Mesendoderm (in vitro differentiated cells): ENCODE measurements at regions not wholly inside any gene's neighbourhood (a gene's known extent, or its start where the extent isn't known, plus 50 kb on each side); places are given as distances from the start of the nearest gene placed in this dataset.
"Not testable (repeated sequence)": the region's sequence is repeated elsewhere in the genome, so short reads cannot be mapped to it uniquely, and the experiment has no call there.

Experiments
- DNase-seq: peaks from one replicate; pipeline ENCODE4 v3.0.0; 2013
- H2AK5ac ChIP-seq: 2 replicates; pipeline ENCODE4 v1.6.1; 2013; ENCODE audit warnings: low read length, inconsistent platforms
- H2BK120ac ChIP-seq: 2 replicates; pipeline ENCODE4 v1.6.1; 2013; ENCODE audit warnings: low read depth, mild to moderate bottlenecking, low read length, moderate library complexity, mixed read lengths
- H2BK15ac ChIP-seq: replicated peaks from 2 replicates; pipeline ENCODE4 v1.6.1; 2013; ENCODE audit warnings: low read depth, mild to moderate bottlenecking, moderate library complexity
- H2BK5ac ChIP-seq: 2 replicates; pipeline ENCODE4 v1.6.1; 2013; ENCODE audit warnings: low read length, inconsistent platforms
- H3K18ac ChIP-seq: 2 replicates; pipeline ENCODE4 v1.6.1; 2013; ENCODE audit warnings: mild to moderate bottlenecking, low read length, mixed read lengths
- H3K23ac ChIP-seq: one replicate; pipeline ENCODE4 v1.6.1; 2013; ENCODE audit warnings: low read length
- H3K27ac ChIP-seq: 2 replicates; pipeline ENCODE4 v1.5.1; 2013; ENCODE audit warnings: low read depth, mild to moderate bottlenecking, inconsistent platforms, low read length, moderate library complexity
- H3K27me3 ChIP-seq: 2 replicates; pipeline ENCODE4 v1.6.1; 2013; ENCODE audit warnings: low read length, control low read depth, mild to moderate bottlenecking, inconsistent platforms; ENCODE audit not compliant: insufficient read depth, poor library complexity
- H3K36me3 ChIP-seq: 2 replicates; pipeline ENCODE4 v1.6.1; 2013; ENCODE audit warnings: low read length, inconsistent platforms; ENCODE audit not compliant: control insufficient read depth, insufficient read depth
- H3K4ac ChIP-seq: one replicate; pipeline ENCODE4 v1.6.1; 2013; ENCODE audit warnings: low read depth, mild to moderate bottlenecking, low read length, moderate library complexity
- H3K4me1 ChIP-seq: 2 replicates; pipeline ENCODE4 v1.6.1; 2013; ENCODE audit warnings: low read depth, low read length, inconsistent platforms; ENCODE audit not compliant: control insufficient read depth
- H3K4me2 ChIP-seq: 2 replicates; pipeline ENCODE4 v1.6.1; 2013; ENCODE audit warnings: low read length
- H3K4me3 ChIP-seq: 2 replicates; pipeline ENCODE4 v1.5.1; 2013; ENCODE audit warnings: mild to moderate bottlenecking, low read length
- H3K56ac ChIP-seq: one replicate; pipeline ENCODE4 v1.6.1; 2013; ENCODE audit warnings: low read length
- H3K79me1 ChIP-seq: 2 replicates; pipeline ENCODE4 v1.6.1; 2013; ENCODE audit warnings: low read length, inconsistent platforms
- H3K79me2 ChIP-seq: 2 replicates; pipeline ENCODE4 v1.6.1; 2013; ENCODE audit warnings: mild to moderate bottlenecking, low read length; ENCODE audit not compliant: control insufficient read depth, insufficient read depth
- H3K9ac ChIP-seq: 2 replicates; pipeline ENCODE4 v1.6.1; 2013; ENCODE audit warnings: low read length, inconsistent platforms
- H4K5ac ChIP-seq: one replicate; pipeline ENCODE4 v1.6.1; 2013; ENCODE audit warnings: low read length
- H4K8ac ChIP-seq: one replicate; pipeline ENCODE4 v1.6.1; 2013; ENCODE audit warnings: low read depth, mild to moderate bottlenecking, control low read depth, low read length, moderate library complexity
- WGBS: extraction: QIAGEN DNeasy Blood & Tissue Kit; methylation state at CpG from one replicate; pipeline ENCODE4 v1.1.7; 2013; ENCODE audit warnings: low lambda C conversion rate, missing lambda C conversion rate; ENCODE audit not compliant: insufficient coverage; ENCODE audit errors: extremely low coverage; 5-methylcytosine and 5-hydroxymethylcytosine counted together

DNA sequence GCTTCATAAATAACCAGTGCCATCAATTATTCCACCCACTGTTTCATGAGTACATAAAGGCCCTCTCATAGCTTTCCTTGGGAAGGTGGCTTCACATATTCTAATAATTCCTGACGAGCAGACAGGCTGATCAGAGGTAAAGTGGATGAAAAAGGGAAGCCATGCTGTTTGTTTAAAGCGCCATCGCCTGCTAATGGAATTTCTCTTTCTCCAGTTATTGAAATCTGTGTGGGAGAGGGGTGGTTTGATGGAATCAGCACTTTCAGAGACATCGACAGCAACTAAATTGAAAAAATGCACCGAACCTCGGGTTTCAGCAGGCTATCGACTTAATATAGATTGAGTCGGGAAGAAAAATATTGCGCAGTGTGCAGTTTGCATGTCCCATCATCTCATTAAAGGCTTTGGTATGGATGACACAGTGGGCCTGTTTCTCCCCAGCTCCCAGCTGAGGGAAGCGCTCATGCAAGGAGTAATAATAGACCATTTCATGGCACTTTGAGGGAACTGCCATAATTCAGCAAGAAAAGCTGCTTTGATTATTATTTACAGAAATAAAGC lies 472.1 kb downstream of the RBFOX1 start:
- Histone ChIP-seq H3K79me2 (no peaks in the 10 kb centered on the region), H3K27me3 (no peaks in the 10 kb centered on the region), H2BK120ac (no peak overlapping the region), H4K5ac (no peak overlapping the region), H3K27ac (no peak overlapping the region), H4K8ac (no peak overlapping the region), H3K4me1 (no peaks in the 10 kb centered on the region), H3K56ac (no peak overlapping the region), H3K4me2 (no peak overlapping the region), H3K9ac (no peak overlapping the region), H3K36me3 (no peaks in the 10 kb centered on the region), H3K4ac (no peak overlapping the region), H2BK15ac (no peak overlapping the region), H2BK5ac (no peak overlapping the region), H2AK5ac (no peak overlapping the region), H3K23ac (no peak overlapping the region), H3K18ac (no peak overlapping the region), H3K79me1 (no peaks in the 10 kb centered on the region), H3K4me3 (no peak overlapping the region)
- DNase-seq: no peak
- WGBS: no CpG with 5 or more reads among the region's 10 CpGs

DNA sequence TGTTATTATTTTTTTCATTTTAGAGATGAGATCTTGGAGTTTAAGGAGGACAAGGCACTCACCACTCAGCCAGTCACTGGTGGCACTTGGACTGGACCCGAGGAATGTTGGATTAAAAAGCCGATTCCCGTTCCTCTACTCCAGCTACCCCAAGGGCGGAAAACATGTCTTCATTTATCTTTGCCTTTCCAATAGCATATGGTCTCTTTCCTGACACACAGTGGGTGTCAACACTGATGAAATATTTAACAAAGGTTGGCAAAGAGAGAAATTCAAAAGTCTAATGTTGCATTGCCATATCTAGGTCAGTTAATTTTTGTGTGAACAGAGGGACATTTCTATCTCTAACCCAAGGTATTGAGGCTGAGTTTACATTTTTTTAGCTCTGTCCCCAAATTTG lies 459.7 kb downstream of the RBFOX1 start:
- Histone ChIP-seq H4K8ac (no peak overlapping the region), H3K79me1 (no peaks in the 10 kb centered on the region), H2BK5ac (no peak overlapping the region), H4K5ac (no peak overlapping the region), H3K4me3 (no peak overlapping the region), H2BK15ac (no peak overlapping the region), H3K36me3 (no peaks in the 10 kb centered on the region), H3K27ac (no peak overlapping the region), H3K4me1 (no peaks in the 10 kb centered on the region), H3K18ac (no peak overlapping the region), H3K27me3 (no peaks in the 10 kb centered on the region), H3K4ac (no peak overlapping the region), H3K9ac (no peak overlapping the region), H2BK120ac (no peak overlapping the region), H3K4me2 (no peak overlapping the region), H3K79me2 (no peaks in the 10 kb centered on the region), H3K23ac (no peak overlapping the region), H3K56ac (no peak overlapping the region), H2AK5ac (no peak overlapping the region)
- DNase-seq: no peak
- no CpG with 5 or more reads among the region's 4 CpGs for WGBS

DNA sequence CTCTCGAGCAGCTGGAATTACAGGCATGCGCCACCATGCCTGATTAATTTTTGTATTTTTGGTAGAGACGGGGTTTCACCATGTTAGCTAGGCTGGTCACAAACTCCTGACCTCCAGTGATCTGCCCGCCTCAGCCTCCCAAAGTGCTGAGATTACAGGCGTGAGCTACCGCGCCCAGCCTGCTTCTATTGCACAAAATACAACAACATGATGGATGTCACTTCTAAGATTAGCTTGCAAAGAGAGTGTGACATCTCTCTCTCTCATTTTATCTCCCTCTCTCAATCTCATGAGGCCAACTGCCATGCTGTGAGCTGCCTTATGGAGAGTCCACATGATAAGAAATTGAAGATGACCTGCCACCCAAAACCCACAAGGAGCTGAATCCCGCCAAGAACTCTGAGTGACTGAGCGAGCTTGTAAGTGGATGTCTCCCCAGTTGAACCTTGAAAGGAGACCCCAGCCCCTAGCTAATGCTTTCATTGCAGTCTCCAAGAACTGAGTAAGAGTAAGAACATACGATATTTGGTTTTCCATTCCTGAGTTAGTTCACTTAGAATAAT lies 458.5 kb downstream of the RBFOX1 start:
- H3K27ac ChIP-seq: no peak overlapping the region
- no peak overlapping the region for H4K8ac ChIP-seq
- H3K23ac ChIP-seq: no peak overlapping the region
- H3K4me1 ChIP-seq: no peaks in the 10 kb centered on the region
- no peak overlapping the region for H2BK120ac ChIP-seq
- no peak overlapping the region for H2BK15ac ChIP-seq
- no peak overlapping the region for H3K4me2 ChIP-seq
- no peak for DNase-seq
- H3K56ac ChIP-seq: no peak overlapping the region
- no peaks in the 10 kb centered on the region for H3K27me3 ChIP-seq
- H3K4ac ChIP-seq: no peak overlapping the region
- WGBS: no CpG with 5 or more reads among the region's 10 CpGs
- H3K79me1 ChIP-seq: no peaks in the 10 kb centered on the region
- no peak overlapping the region for H2BK5ac ChIP-seq
- no peak overlapping the region for H3K9ac ChIP-seq
- no peak overlapping the region for H4K5ac ChIP-seq
- H2AK5ac ChIP-seq: no peak overlapping the region
- H3K4me3 ChIP-seq: no peak overlapping the region
- no peaks in the 10 kb centered on the region for H3K36me3 ChIP-seq
- H3K79me2 ChIP-seq: no peaks in the 10 kb centered on the region
- no peak overlapping the region for H3K18ac ChIP-seq

DNA sequence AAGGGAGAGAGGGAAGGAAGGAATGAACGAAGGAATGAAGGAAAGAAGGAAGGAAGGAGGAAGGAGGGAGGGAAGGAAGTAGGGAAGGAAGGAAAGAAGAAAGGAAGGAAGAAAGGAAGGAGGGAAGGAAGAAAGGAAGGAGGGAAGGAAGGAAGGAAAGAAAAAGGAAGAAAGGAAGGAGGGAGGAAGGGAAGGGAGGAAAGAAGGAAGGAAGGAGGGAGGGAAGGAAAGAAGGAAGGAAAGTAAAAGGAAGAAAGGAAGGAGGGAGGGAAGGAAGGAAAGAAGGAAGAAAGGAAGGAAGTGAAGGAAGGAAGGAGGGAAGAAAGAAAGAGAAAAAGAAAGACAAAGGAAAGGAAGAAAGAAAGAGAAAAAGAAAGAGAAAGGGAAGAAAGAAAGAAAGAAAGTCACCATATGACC lies 442.4 kb downstream of the RBFOX1 start:
- H4K5ac ChIP-seq: no peak overlapping the region
- no peaks in the 10 kb centered on the region for H3K36me3 ChIP-seq
- H2AK5ac ChIP-seq: no peak overlapping the region
- WGBS: 98% methylated on average over 1 of the region's 1 CpG
- H3K4me2 ChIP-seq: no peak overlapping the region
- H4K8ac ChIP-seq: no peak overlapping the region
- no peaks in the 10 kb centered on the region for H3K4me1 ChIP-seq
- no peak overlapping the region for H2BK120ac ChIP-seq
- no peaks in the 10 kb centered on the region for H3K27me3 ChIP-seq
- H3K56ac ChIP-seq: no peak overlapping the region
- no peak overlapping the region for H2BK15ac ChIP-seq
- H3K4me3 ChIP-seq: no peak overlapping the region
- H3K23ac ChIP-seq: no peak overlapping the region
- no peaks in the 10 kb centered on the region for H3K79me1 ChIP-seq
- no peak overlapping the region for H3K4ac ChIP-seq
- H2BK5ac ChIP-seq: no peak overlapping the region
- no peak overlapping the region for H3K9ac ChIP-seq
- no peaks in the 10 kb centered on the region for H3K79me2 ChIP-seq
- H3K18ac ChIP-seq: no peak overlapping the region
- H3K27ac ChIP-seq: no peak overlapping the region
- no peak for DNase-seq

DNA sequence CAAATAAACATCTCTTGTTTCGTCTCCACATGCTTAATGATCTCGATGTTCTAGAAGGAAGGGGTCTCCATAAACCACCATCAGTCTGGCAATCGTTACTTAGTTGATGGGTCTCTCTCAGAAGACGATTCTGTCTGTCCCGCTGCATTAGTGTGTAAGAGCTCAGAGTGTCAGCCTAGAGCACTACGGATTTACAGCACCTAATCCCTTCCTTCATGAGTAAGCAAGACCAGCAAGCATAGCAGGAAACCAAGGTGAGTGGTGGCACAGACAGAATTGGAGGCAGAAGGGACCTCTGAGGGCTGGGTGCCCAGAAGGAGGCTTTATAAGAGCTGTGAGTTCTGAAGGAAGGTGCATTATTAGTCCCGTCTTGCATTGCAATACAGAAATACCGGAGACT lies 440.1 kb downstream of the RBFOX1 start:
- no peak overlapping the region for H3K9ac ChIP-seq
- no peak overlapping the region for H3K56ac ChIP-seq
- no peaks in the 10 kb centered on the region for H3K36me3 ChIP-seq
- H2BK120ac ChIP-seq: no peak overlapping the region
- no peak overlapping the region for H2BK5ac ChIP-seq
- H3K18ac ChIP-seq: no peak overlapping the region
- H3K23ac ChIP-seq: no peak overlapping the region
- H2AK5ac ChIP-seq: no peak overlapping the region
- no peaks in the 10 kb centered on the region for H3K79me1 ChIP-seq
- no peak overlapping the region for H3K27ac ChIP-seq
- H3K27me3 ChIP-seq: no peaks in the 10 kb centered on the region
- H2BK15ac ChIP-seq: no peak overlapping the region
- no peak overlapping the region for H3K4me2 ChIP-seq
- no peak for DNase-seq
- no peak overlapping the region for H4K5ac ChIP-seq
- no peak overlapping the region for H4K8ac ChIP-seq
- H3K4ac ChIP-seq: no peak overlapping the region
- H3K79me2 ChIP-seq: no peaks in the 10 kb centered on the region
- H3K4me1 ChIP-seq: no peaks in the 10 kb centered on the region
- no CpG with 5 or more reads among the region's 8 CpGs for WGBS
- no peak overlapping the region for H3K4me3 ChIP-seq

DNA sequence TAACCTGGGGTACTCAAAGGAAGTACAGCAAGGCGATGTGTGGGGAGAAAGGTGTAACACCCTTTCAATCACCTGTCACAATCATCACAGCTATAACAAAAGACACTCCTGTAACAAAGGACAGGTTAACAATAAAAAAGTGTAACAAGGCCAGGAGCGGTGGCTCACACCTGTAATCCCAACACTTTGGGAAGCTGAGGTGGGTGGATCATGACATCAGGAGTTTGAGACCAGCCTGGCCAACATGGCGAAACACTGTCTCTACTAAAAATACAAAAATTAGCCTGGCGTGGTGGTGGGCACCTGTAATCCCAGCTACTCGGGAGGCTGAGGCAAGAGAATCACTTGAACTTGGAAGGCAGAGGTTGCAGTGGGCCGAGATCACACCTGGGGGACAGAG lies 436.4 kb downstream of the RBFOX1 start:
- not testable (repeated sequence) for H3K27me3 ChIP-seq, H3K18ac ChIP-seq, H4K8ac ChIP-seq, H3K23ac ChIP-seq, H3K79me1 ChIP-seq, H3K4ac ChIP-seq, H3K4me1 ChIP-seq, H2BK120ac ChIP-seq, H3K4me3 ChIP-seq, H2AK5ac ChIP-seq, H3K4me2 ChIP-seq, H3K27ac ChIP-seq, H2BK5ac ChIP-seq, H3K9ac ChIP-seq, H3K79me2 ChIP-seq, H2BK15ac ChIP-seq, DNase-seq, H3K36me3 ChIP-seq, H4K5ac ChIP-seq, H3K56ac ChIP-seq
- WGBS: no CpG with 5 or more reads among the region's 6 CpGs
